ENCODE measurements at regions not wholly inside any gene's neighbourhood (a gene's known extent, or its start where the extent isn't known, plus 50 kb on each side); places are given as distances from the start of the nearest gene placed in this dataset.

GRCh38 chr14:59067127-59067894 is 121.2 kb upstream of the DAAM1 start:
- no peak for DNase-seq

- no peak for DNase-seq
These were observed 119.2 kb upstream of the DAAM1 start for GRCh38 chr14:59069163-59069854.

- no peak for DNase-seq
These were observed 113.0 kb upstream of the DAAM1 start for GRCh38 chr14:59075506-59075905.

GRCh38 chr14:59081720-59082119 is 106.7 kb upstream of the DAAM1 start:
- DNase-seq, result no peak

GRCh38 chr14:59085207-59085739 is 103.2 kb upstream of the DAAM1 start:
- no peak for DNase-seq

GRCh38 chr14:59086241-59086882 is 102.1 kb upstream of the DAAM1 start:
- DNase-seq, result no peak

GRCh38 chr14:59087240-59087639 is 101.2 kb upstream of the DAAM1 start:
- DNase-seq, result no peak

GRCh38 chr14:59087711-59088110 is 100.8 kb upstream of the DAAM1 start:
- DNase-seq, result no peak

GRCh38 chr14:59090572-59090971 is 97.9 kb upstream of the DAAM1 start:
- DNase-seq, result no peak

GRCh38 chr14:59091404-59091803 is 97.1 kb upstream of the DAAM1 start:
- no peak for DNase-seq

- DNase-seq, result no peak
These were observed 96.5 kb upstream of the DAAM1 start for GRCh38 chr14:59091976-59092375.

- no peak for DNase-seq
These were observed 94.6 kb upstream of the DAAM1 start for GRCh38 chr14:59093902-59094301.

- DNase-seq, result no peak
These were observed 92.2 kb upstream of the DAAM1 start for GRCh38 chr14:59096303-59096702.

GRCh38 chr14:59097681-59098080 is 90.8 kb upstream of the DAAM1 start:
- no peak for DNase-seq

- no peak for DNase-seq
These were observed 90.1 kb upstream of the DAAM1 start for GRCh38 chr14:59098377-59098776.

- DNase-seq, result no peak
These were observed 88.3 kb upstream of the DAAM1 start for GRCh38 chr14:59100205-59100604.

- DNase-seq, result no peak
These were observed 87.0 kb upstream of the DAAM1 start for GRCh38 chr14:59101476-59101875.

- DNase-seq, result no peak
These were observed 85.1 kb upstream of the DAAM1 start for GRCh38 chr14:59103396-59103795.

- DNase-seq, result no peak
These were observed 80.6 kb upstream of the DAAM1 start for GRCh38 chr14:59107819-59108218.

- no peak for DNase-seq
These were observed 71.5 kb upstream of the DAAM1 start for GRCh38 chr14:59116984-59117415.

- DNase-seq, result no peak
These were observed 70.5 kb upstream of the DAAM1 start for GRCh38 chr14:59117754-59118528.

- no peak for DNase-seq
These were observed 67.5 kb upstream of the DAAM1 start for GRCh38 chr14:59120921-59121320.

GRCh38 chr14:59123531-59123930 is 64.9 kb upstream of the DAAM1 start:
- DNase-seq, result no peak
